SK-N-SH (cell line): ENCODE measurements at regions not wholly inside any gene's neighbourhood (a gene's known extent, or its start where the extent isn't known, plus 50 kb on each side); places are given as distances from the start of the nearest gene placed in this dataset.

Experiments
- CTCF ChIA-PET: fragments of 300-600, 350-600 bp; formaldehyde crosslinking; extraction: SDS; loops from one replicate; lab custom pipeline; 2021; lab: Yijun Ruan, JAX
- POLR2A ChIA-PET: fragments of 350-600 bp; sonication (Branson Sonifier 250); formaldehyde crosslinking; extraction: SDS; loops from one replicate; lab custom pipeline; 2020; ENCODE audit warnings: antibody characterized with exemption, inconsistent platforms; lab: Yijun Ruan, JAX
- DNase-seq: peaks from one replicate; pipeline ENCODE4 v3.0.0; 2012
- H2AFZ ChIP-seq: fragments of 200-600 bp; sonication (generic); 2 replicates; pipeline ENCODE4 v1.8.1; 2016; ENCODE audit warnings: antibody characterized with exemption, mild to moderate bottlenecking, low read depth
- H3F3A ChIP-seq: fragments of 200-600 bp; sonication (generic); replicated peaks from 2 replicates; pipeline ENCODE3; 2016; ENCODE audit warnings: antibody characterized with exemption, mild to moderate bottlenecking; ENCODE audit not compliant: insufficient read depth
- H3K27ac ChIP-seq, 2 experiments: fragments of 200-500 bp in 1 of 2; fragments of 200-600 bp in 1 of 2; sonication (Bioruptor generic) in 1 of 2; sonication (generic), shearing (Covaris generic) in 1 of 2; 2 replicates each; pipeline versions ENCODE4 v1.5.1 to v1.6.1; 2014 to 2016; ENCODE audit warnings: low read depth in 2 of 2, inconsistent platforms in 1 of 2, low read length in 1 of 2, mild to moderate bottlenecking in 1 of 2, mixed read lengths in 1 of 2
- H3K27me3 ChIP-seq: fragments of 200-600 bp; sonication (generic), shearing (Covaris generic); 2 replicates; pipeline ENCODE4 v1.6.1; 2016; ENCODE audit warnings: mixed run types; ENCODE audit not compliant: insufficient read depth
- H3K36me3 ChIP-seq, 2 experiments: fragments of 200-500 bp in 1 of 2; fragments of 200-600 bp in 1 of 2; sonication (Bioruptor generic) in 1 of 2; sonication (generic) in 1 of 2; replicated peaks in 1 of 2; 2 replicates each; pipeline versions ENCODE3 to v1.5.1; 2014 to 2016; ENCODE audit warnings: low read length in 1 of 2, mild to moderate bottlenecking in 1 of 2; ENCODE audit not compliant: insufficient read depth in 2 of 2, control insufficient read depth in 1 of 2
- H3K4me1 ChIP-seq, 2 experiments: fragments of 200-500 bp in 1 of 2; fragments of 200-600 bp in 1 of 2; sonication (Bioruptor generic) in 1 of 2; sonication (generic), shearing (Covaris generic) in 1 of 2; 2 replicates each; pipeline versions ENCODE4 v1.5.1 to v1.6.1; 2014 to 2016; ENCODE audit warnings: low read depth in 1 of 2, low read length in 1 of 2, mixed run types in 1 of 2; ENCODE audit not compliant: insufficient read depth in 2 of 2, control insufficient read depth in 1 of 2
- H3K4me2 ChIP-seq: fragments of 200-600 bp; sonication (generic), shearing (Covaris generic); 2 replicates; pipeline ENCODE4 v1.6.1; 2017; ENCODE audit warnings: mixed run types
- H3K4me3 ChIP-seq, 2 experiments: fragments of 200-500 bp in 1 of 2; fragments of 200-600 bp in 1 of 2; sonication (Bioruptor generic) in 1 of 2; sonication (generic), shearing (Covaris generic) in 1 of 2; 2 replicates each; pipeline versions ENCODE4 v1.5.1 to v1.8.1; 2014 to 2016; ENCODE audit warnings: low read depth in 2 of 2, inconsistent platforms in 1 of 2, low read length in 1 of 2, mild to moderate bottlenecking in 1 of 2, mixed read lengths in 1 of 2, moderate library complexity in 1 of 2
- H3K79me2 ChIP-seq: fragments of 200-600 bp; sonication (generic); 2 replicates; pipeline ENCODE4 v1.8.1; 2017; ENCODE audit warnings: mild to moderate bottlenecking; ENCODE audit not compliant: insufficient read depth
- H3K9ac ChIP-seq: fragments of 200-600 bp; sonication (generic); 2 replicates; pipeline ENCODE4 v1.6.1; 2017; ENCODE audit warnings: mixed run types
- H3K9me2 ChIP-seq: fragments of 200-600 bp; sonication (generic); 2 replicates; pipeline ENCODE4 v1.6.1; 2017; ENCODE audit warnings: mixed run types
- H3K9me3 ChIP-seq: fragments of 200-600 bp; sonication (generic); 2 replicates; pipeline ENCODE4 v1.6.1; 2017; ENCODE audit warnings: mixed run types, mild to moderate bottlenecking, moderate library complexity
- H4K20me1 ChIP-seq: fragments of 200-600 bp; sonication (generic); 2 replicates; pipeline ENCODE4 v1.6.1; 2017; ENCODE audit warnings: mild to moderate bottlenecking, mixed run types; ENCODE audit not compliant: insufficient read depth
- CHD2 ChIP-seq: fragments of 150-350 bp; IDR thresholded peaks from 2 replicates; pipeline ENCODE4 v1.6.1; 2018; ENCODE audit warnings: low read length; ENCODE audit not compliant: partially characterized antibody
- ELF1 ChIP-seq: IDR thresholded peaks from 2 replicates; pipeline ENCODE4 v1.4.0; 2012
- FOXM1 ChIP-seq: IDR thresholded peaks from 2 replicates; pipeline ENCODE4 v1.4.0; 2012; ENCODE audit warnings: low read depth, mild to moderate bottlenecking
- GATA2 ChIP-seq: sonication (generic); formaldehyde crosslinking; IDR thresholded peaks from 2 replicates; pipeline ENCODE4 v1.5.0; 2020; ENCODE audit warnings: mild to moderate bottlenecking, missing genetic modification reagents
- JUND ChIP-seq: IDR thresholded peaks from 2 replicates; pipeline ENCODE4 v1.4.0; 2012
- NFIC ChIP-seq: IDR thresholded peaks from 2 replicates; pipeline ENCODE4 v1.4.0; 2012; ENCODE audit warnings: borderline replicate concordance
- NRF1 ChIP-seq: IDR thresholded peaks from 2 replicates; pipeline ENCODE4 v1.6.1; 2012; ENCODE audit warnings: low read depth, mild to moderate bottlenecking, low read length
- PBX3 ChIP-seq: IDR thresholded peaks from 2 replicates; pipeline ENCODE4; 2012
- RAD21 ChIP-seq: IDR thresholded peaks from 2 replicates; pipeline ENCODE4 v1.6.1; 2012; ENCODE audit warnings: mild to moderate bottlenecking, low read length
- SIN3A ChIP-seq: IDR thresholded peaks from 2 replicates; pipeline ENCODE4 v1.6.1; 2012; ENCODE audit warnings: low read depth, mild to moderate bottlenecking, low read length, moderate library complexity, borderline replicate concordance
- USF1 ChIP-seq: IDR thresholded peaks from 2 replicates; pipeline ENCODE4 v1.4.0; 2012; ENCODE audit warnings: low read depth, borderline replicate concordance
- WGBS: methylation state at CpG from one replicate; pipeline ENCODE4 v1.1.6; 2017; ENCODE audit warnings: low lambda C conversion rate; 5-methylcytosine and 5-hydroxymethylcytosine counted together

- H3K4me1 ChIP-seq = no peaks in the 10 kb centered on the region
- H3F3A ChIP-seq = no peaks in the 10 kb centered on the region
- TF ChIP-seq PBX3 (no peak), NFIC (no peak), CHD2 (no peak), USF1 (no peak), NRF1 (no peak), RAD21 (no peak), JUND (no peak), SIN3A (no peak), ELF1 (no peak), GATA2 (no peak)
- ChIA-PET CTCF (interaction anchor here (0.6 to 7.6 kb wide), 12 partner anchors 17 to 323 kb away, joined by 3 to 109 read pairs (median 6); partner anchors contain the start of gene IGLL5), POLR2A (no interaction called here)
- no peaks in the 10 kb centered on the region for H3K9me3 ChIP-seq
- no peak overlapping the region for H3K9ac ChIP-seq
- H3K79me2 ChIP-seq = no peaks in the 10 kb centered on the region
- no peak overlapping the region for H3K27ac ChIP-seq
- no peak for DNase-seq
- no peak overlapping the region for H3K4me2 ChIP-seq
- no peaks in the 10 kb centered on the region for H3K9me2 ChIP-seq
- no peaks in the 10 kb centered on the region for H4K20me1 ChIP-seq
- WGBS = 41% methylated on average over 13 of the region's 18 CpGs
- H3K27me3 ChIP-seq = no peaks in the 10 kb centered on the region; the same call in 1 of the 2 replicates
- no peak overlapping the region for H2AFZ ChIP-seq
- no peak overlapping the region for H3K4me3 ChIP-seq
- no peaks in the 10 kb centered on the region for H3K36me3 ChIP-seq
These were observed 101.1 kb upstream of the IGLL5 start for GRCh38 chr22:22786301-22787115.

- POLR2A ChIA-PET = no interaction called here
- 70% methylated on average over 6 of the region's 6 CpGs for WGBS
These were observed 100.5 kb upstream of the IGLL5 start for GRCh38 chr22:22787151-22787550.

More at GRCh38 chr22:22787151-22787550, 100.5 kb upstream of the IGLL5 start:
- no peak overlapping the region for H3K9ac ChIP-seq
- no peak for TF ChIP-seq PBX3
- no peak for TF ChIP-seq FOXM1
- CTCF ChIA-PET = interaction anchor here (0.9 to 7.6 kb wide), 15 partner anchors 10 to 199 kb away, joined by 3 to 109 read pairs (median 8); partner anchors contain the start of gene IGLL5
- H3K4me3 ChIP-seq = no peak overlapping the region
- H3F3A ChIP-seq = no peaks in the 10 kb centered on the region
- H3K27ac ChIP-seq = no peak overlapping the region
- no peak for DNase-seq
- H3K4me1 ChIP-seq = no peaks in the 10 kb centered on the region
- H3K27me3 ChIP-seq = no peaks in the 10 kb centered on the region; the same call in 1 of the 2 replicates
- H3K79me2 ChIP-seq = no peaks in the 10 kb centered on the region
- no peaks in the 10 kb centered on the region for H3K9me3 ChIP-seq
- H4K20me1 ChIP-seq = no peaks in the 10 kb centered on the region
- H2AFZ ChIP-seq = no peak overlapping the region
- H3K4me2 ChIP-seq = no peak overlapping the region
- no peaks in the 10 kb centered on the region for H3K9me2 ChIP-seq
- H3K36me3 ChIP-seq = no peaks in the 10 kb centered on the region
